SK-N-SH (cell line): ENCODE measurements at regions not wholly inside any gene's neighbourhood (a gene's known extent, or its start where the extent isn't known, plus 50 kb on each side); places are given as distances from the start of the nearest gene placed in this dataset.

ENCODE experiments used
- CTCF ChIA-PET: fragments of 300-600, 350-600 bp; formaldehyde crosslinking; extraction: SDS; loops from one replicate; lab custom pipeline; 2021; lab: Yijun Ruan, JAX
- POLR2A ChIA-PET: fragments of 350-600 bp; sonication (Branson Sonifier 250); formaldehyde crosslinking; extraction: SDS; loops from one replicate; lab custom pipeline; 2020; ENCODE audit warnings: antibody characterized with exemption, inconsistent platforms; lab: Yijun Ruan, JAX
- DNase-seq: peaks from one replicate; pipeline ENCODE4 v3.0.0; 2012
- H2AFZ ChIP-seq: fragments of 200-600 bp; sonication (generic); 2 replicates; pipeline ENCODE4 v1.8.1; 2016; ENCODE audit warnings: antibody characterized with exemption, mild to moderate bottlenecking, low read depth
- H3F3A ChIP-seq: fragments of 200-600 bp; sonication (generic); replicated peaks from 2 replicates; pipeline ENCODE3; 2016; ENCODE audit warnings: antibody characterized with exemption, mild to moderate bottlenecking; ENCODE audit not compliant: insufficient read depth
- H3K27ac ChIP-seq, 2 experiments: fragments of 200-500 bp in 1 of 2; fragments of 200-600 bp in 1 of 2; sonication (Bioruptor generic) in 1 of 2; sonication (generic), shearing (Covaris generic) in 1 of 2; 2 replicates each; pipeline versions ENCODE4 v1.5.1 to v1.6.1; 2014 to 2016; ENCODE audit warnings: low read depth in 2 of 2, inconsistent platforms in 1 of 2, low read length in 1 of 2, mild to moderate bottlenecking in 1 of 2, mixed read lengths in 1 of 2
- H3K27me3 ChIP-seq: fragments of 200-600 bp; sonication (generic), shearing (Covaris generic); 2 replicates; pipeline ENCODE4 v1.6.1; 2016; ENCODE audit warnings: mixed run types; ENCODE audit not compliant: insufficient read depth
- H3K36me3 ChIP-seq, 2 experiments: fragments of 200-500 bp in 1 of 2; fragments of 200-600 bp in 1 of 2; sonication (Bioruptor generic) in 1 of 2; sonication (generic) in 1 of 2; replicated peaks in 1 of 2; 2 replicates each; pipeline versions ENCODE3 to v1.5.1; 2014 to 2016; ENCODE audit warnings: low read length in 1 of 2, mild to moderate bottlenecking in 1 of 2; ENCODE audit not compliant: insufficient read depth in 2 of 2, control insufficient read depth in 1 of 2
- H3K4me1 ChIP-seq, 2 experiments: fragments of 200-500 bp in 1 of 2; fragments of 200-600 bp in 1 of 2; sonication (Bioruptor generic) in 1 of 2; sonication (generic), shearing (Covaris generic) in 1 of 2; 2 replicates each; pipeline versions ENCODE4 v1.5.1 to v1.6.1; 2014 to 2016; ENCODE audit warnings: low read depth in 1 of 2, low read length in 1 of 2, mixed run types in 1 of 2; ENCODE audit not compliant: insufficient read depth in 2 of 2, control insufficient read depth in 1 of 2
- H3K4me2 ChIP-seq: fragments of 200-600 bp; sonication (generic), shearing (Covaris generic); 2 replicates; pipeline ENCODE4 v1.6.1; 2017; ENCODE audit warnings: mixed run types
- H3K4me3 ChIP-seq, 2 experiments: fragments of 200-500 bp in 1 of 2; fragments of 200-600 bp in 1 of 2; sonication (Bioruptor generic) in 1 of 2; sonication (generic), shearing (Covaris generic) in 1 of 2; 2 replicates each; pipeline versions ENCODE4 v1.5.1 to v1.8.1; 2014 to 2016; ENCODE audit warnings: low read depth in 2 of 2, inconsistent platforms in 1 of 2, low read length in 1 of 2, mild to moderate bottlenecking in 1 of 2, mixed read lengths in 1 of 2, moderate library complexity in 1 of 2
- H3K79me2 ChIP-seq: fragments of 200-600 bp; sonication (generic); 2 replicates; pipeline ENCODE4 v1.8.1; 2017; ENCODE audit warnings: mild to moderate bottlenecking; ENCODE audit not compliant: insufficient read depth
- H3K9ac ChIP-seq: fragments of 200-600 bp; sonication (generic); 2 replicates; pipeline ENCODE4 v1.6.1; 2017; ENCODE audit warnings: mixed run types
- H3K9me2 ChIP-seq: fragments of 200-600 bp; sonication (generic); 2 replicates; pipeline ENCODE4 v1.6.1; 2017; ENCODE audit warnings: mixed run types
- H3K9me3 ChIP-seq: fragments of 200-600 bp; sonication (generic); 2 replicates; pipeline ENCODE4 v1.6.1; 2017; ENCODE audit warnings: mixed run types, mild to moderate bottlenecking, moderate library complexity
- H4K20me1 ChIP-seq: fragments of 200-600 bp; sonication (generic); 2 replicates; pipeline ENCODE4 v1.6.1; 2017; ENCODE audit warnings: mild to moderate bottlenecking, mixed run types; ENCODE audit not compliant: insufficient read depth
- CHD2 ChIP-seq: fragments of 150-350 bp; IDR thresholded peaks from 2 replicates; pipeline ENCODE4 v1.6.1; 2018; ENCODE audit warnings: low read length; ENCODE audit not compliant: partially characterized antibody
- CTCF ChIP-seq: fragments of 200-600 bp; sonication (generic); IDR thresholded peaks from 2 replicates; pipeline ENCODE4 v1.6.1; 2017; ENCODE audit warnings: antibody characterized with exemption, mild to moderate bottlenecking, moderate library complexity
- EP300 ChIP-seq, 2 experiments: IDR thresholded peaks; 2 replicates each; pipeline versions ENCODE4 v1.4.0 to v1.6.1; 2012; ENCODE audit warnings: borderline replicate concordance in 1 of 2, low read depth in 1 of 2, low read length in 1 of 2
- FOXJ3 ChIP-seq: sonication (generic); formaldehyde crosslinking; IDR thresholded peaks from 2 replicates; pipeline ENCODE4 v1.5.1; 2020; ENCODE audit warnings: mild to moderate bottlenecking, missing genetic modification reagents
- FOXM1 ChIP-seq: IDR thresholded peaks from 2 replicates; pipeline ENCODE4 v1.4.0; 2012; ENCODE audit warnings: low read depth, mild to moderate bottlenecking
- GABPA ChIP-seq: IDR thresholded peaks from 2 replicates; pipeline ENCODE4 v1.4.0; 2012; ENCODE audit warnings: low read depth, mild to moderate bottlenecking
- GATA2 ChIP-seq: sonication (generic); formaldehyde crosslinking; IDR thresholded peaks from 2 replicates; pipeline ENCODE4 v1.5.0; 2020; ENCODE audit warnings: mild to moderate bottlenecking, missing genetic modification reagents
- MXI1 ChIP-seq: IDR thresholded peaks from 2 replicates; pipeline ENCODE4 v1.6.1; 2012; ENCODE audit warnings: mild to moderate bottlenecking, low read depth, low read length, improper control_type of control experiment
- NFIC ChIP-seq: IDR thresholded peaks from 2 replicates; pipeline ENCODE4 v1.4.0; 2012; ENCODE audit warnings: borderline replicate concordance
- NRF1 ChIP-seq: IDR thresholded peaks from 2 replicates; pipeline ENCODE4 v1.6.1; 2012; ENCODE audit warnings: low read depth, mild to moderate bottlenecking, low read length
- POLR2AphosphoS5 ChIP-seq: IDR thresholded peaks from 2 replicates; pipeline ENCODE4 v1.6.1; 2012; ENCODE audit warnings: low read depth, low read length
- RAD21 ChIP-seq: IDR thresholded peaks from 2 replicates; pipeline ENCODE4 v1.6.1; 2012; ENCODE audit warnings: mild to moderate bottlenecking, low read length
- RFX5 ChIP-seq: IDR thresholded peaks from 2 replicates; pipeline ENCODE4 v1.6.1; 2012; ENCODE audit warnings: mild to moderate bottlenecking, improper control_type of control experiment, low read length
- RXRA ChIP-seq: IDR thresholded peaks from 2 replicates; pipeline ENCODE4 v1.4.0; 2012; ENCODE audit warnings: low read depth, mild to moderate bottlenecking, borderline replicate concordance
- TAF1 ChIP-seq: IDR thresholded peaks from 2 replicates; pipeline ENCODE4 v1.6.1; 2012; ENCODE audit warnings: low read depth, mild to moderate bottlenecking, low read length, moderate library complexity, borderline replicate concordance
- TEAD4 ChIP-seq: IDR thresholded peaks from 2 replicates; pipeline ENCODE4 v1.4.0; 2012; ENCODE audit warnings: mild to moderate bottlenecking, borderline replicate concordance; ENCODE audit not compliant: insufficient read depth
- USF2 ChIP-seq: fragments of 150-350 bp; IDR thresholded peaks from 2 replicates; pipeline ENCODE4 v1.6.1; 2017; ENCODE audit warnings: antibody characterized with exemption, low read length, low read depth, borderline replicate concordance
- YY1 ChIP-seq: IDR thresholded peaks from 2 replicates; pipeline ENCODE4 v1.4.0; 2012; ENCODE audit warnings: low read depth, mild to moderate bottlenecking
- WGBS: methylation state at CpG from one replicate; pipeline ENCODE4 v1.1.6; 2017; ENCODE audit warnings: low lambda C conversion rate; 5-methylcytosine and 5-hydroxymethylcytosine counted together

GRCh38 chr9:87266697-87267096 is 231.0 kb upstream of the DAPK1 start:
- Histone ChIP-seq H3K36me3 (no peaks in the 10 kb centered on the region), H3K27ac (no peak overlapping the region), H4K20me1 (no peaks in the 10 kb centered on the region), H3K79me2 (no peaks in the 10 kb centered on the region), H3K9ac (no peak overlapping the region), H3K4me3 (no peak overlapping the region)
- POLR2A ChIA-PET, result no interaction called here
- 82% methylated on average over 1 of the region's 1 CpG for WGBS
- TF ChIP-seq RFX5 (no peak), FOXM1 (no peak), MXI1 (no peak), TAF1 (no peak), EP300 (IDR thresholded peaks at IDR 0.05; ENCODE audit: borderline replicate concordance in 1 of 2, low read depth in 1 of 2, low read length in 1 of 2) (no peak), YY1 (no peak), CHD2 (no peak), FOXJ3 (no peak), GABPA (no peak), USF2 (no peak), POLR2AphosphoS5 (no peak), NFIC (no peak), NRF1 (no peak), RAD21 (no peak), RXRA (no peak), TEAD4 (no peak), CTCF (no peak), GATA2 (no peak)
- TF ChIP-seq, all 33 proteins: peak for 0
- no peak overlapping the region for H3K4me2 ChIP-seq
- H2AFZ ChIP-seq, result no peak overlapping the region
- no peak for DNase-seq
- H3F3A ChIP-seq, result peaks cover 6% of the 10 kb centered on the region
- H3K9me3 ChIP-seq, result no peaks in the 10 kb centered on the region
- CTCF ChIA-PET, result no interaction called here
- no peaks in the 10 kb centered on the region for H3K27me3 ChIP-seq
- H3K9me2 ChIP-seq, result no peaks in the 10 kb centered on the region
- peaks cover 17 to 19% of the 10 kb centered on the region in 2 experiments; a peak in 3 of 4 replicates for H3K4me1 ChIP-seq
